ENCODE measurements at regions not wholly inside any gene's neighbourhood (a gene's known extent, or its start where the extent isn't known, plus 50 kb on each side); places are given as distances from the start of the nearest gene placed in this dataset.

DNA sequence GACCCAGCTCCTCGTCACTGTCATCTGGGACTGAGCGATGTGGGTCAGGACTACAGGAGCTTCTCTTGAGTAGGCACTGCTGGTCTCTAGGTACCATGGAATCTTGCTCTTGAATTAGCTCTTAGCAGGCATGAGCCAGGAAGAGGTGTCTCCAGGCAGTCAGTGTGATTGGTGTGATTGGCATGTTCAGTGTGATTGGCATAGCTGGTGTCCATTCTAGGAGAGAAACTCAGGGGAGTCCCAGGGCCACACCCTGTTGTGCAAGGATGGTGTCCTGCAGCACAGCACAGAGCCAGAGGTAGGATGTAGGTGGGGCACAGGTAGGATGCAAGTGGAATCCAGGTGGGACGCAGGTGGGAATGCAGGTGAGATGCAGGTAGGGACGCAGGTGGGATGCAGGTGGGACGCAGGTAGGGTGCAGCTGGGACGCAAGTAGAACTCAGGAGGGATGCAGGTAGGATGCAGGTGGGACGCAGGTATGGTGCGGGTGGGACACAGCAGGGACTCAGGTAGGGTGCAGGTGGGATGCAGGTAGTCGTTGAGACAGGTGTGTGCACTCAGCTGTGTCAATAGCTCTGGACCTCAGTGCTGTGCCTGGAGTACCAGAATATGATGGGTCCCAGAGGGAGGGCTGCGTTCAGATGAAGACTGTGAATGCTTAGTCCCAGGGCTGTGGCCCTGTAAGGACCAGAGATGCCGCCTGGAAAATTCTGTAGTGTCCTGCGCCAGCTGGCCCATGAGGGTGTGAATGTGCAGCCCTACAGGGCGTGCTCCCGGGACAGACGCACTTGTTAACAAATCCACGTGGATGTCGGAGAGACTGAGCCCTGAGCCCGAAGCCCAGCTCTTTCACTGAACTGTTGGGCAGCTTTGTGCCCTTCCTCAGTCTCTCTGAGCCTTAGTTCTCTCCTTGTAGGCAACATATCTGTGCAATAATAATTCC, 248.2 kb upstream of the PITRM1 start:
- DNase-seq, result no peak

DNA sequence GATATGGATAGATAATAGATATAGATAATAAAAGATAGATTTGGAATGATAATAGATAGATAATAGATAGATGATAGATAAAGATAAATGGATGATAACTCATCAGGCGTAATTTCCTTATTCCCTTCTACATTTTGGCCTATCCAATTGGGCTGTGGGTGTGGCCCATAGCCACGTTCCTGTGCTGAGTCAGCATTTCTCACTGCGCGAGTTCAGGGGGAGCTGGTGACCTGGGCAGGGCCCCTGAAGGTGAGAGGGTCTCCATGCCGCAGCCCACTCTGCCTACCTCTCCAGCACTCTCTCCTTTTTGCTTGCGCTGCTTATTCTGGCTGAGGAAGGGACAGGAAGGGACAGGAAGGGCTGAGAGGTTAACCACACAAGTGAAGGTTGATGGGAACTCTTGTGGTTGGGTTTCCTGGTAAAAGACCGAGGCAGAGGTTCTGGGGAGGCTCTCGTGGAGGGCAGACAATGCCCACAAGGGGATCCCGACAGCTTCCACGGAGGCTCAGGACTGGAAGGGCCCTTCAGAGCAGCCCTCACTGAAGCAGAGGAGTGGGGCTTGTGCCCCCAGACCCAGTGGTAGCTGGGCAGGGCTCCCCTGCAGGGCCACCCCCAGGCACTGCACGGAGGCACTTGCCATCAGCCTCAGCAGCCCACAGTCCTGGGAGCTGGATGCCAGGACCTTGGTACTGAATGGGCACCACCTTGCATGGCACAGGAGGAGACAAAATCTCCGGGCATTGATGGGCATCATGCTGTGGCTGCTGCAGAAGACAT, 247.3 kb upstream of the PITRM1 start:
- no peak for DNase-seq

DNA sequence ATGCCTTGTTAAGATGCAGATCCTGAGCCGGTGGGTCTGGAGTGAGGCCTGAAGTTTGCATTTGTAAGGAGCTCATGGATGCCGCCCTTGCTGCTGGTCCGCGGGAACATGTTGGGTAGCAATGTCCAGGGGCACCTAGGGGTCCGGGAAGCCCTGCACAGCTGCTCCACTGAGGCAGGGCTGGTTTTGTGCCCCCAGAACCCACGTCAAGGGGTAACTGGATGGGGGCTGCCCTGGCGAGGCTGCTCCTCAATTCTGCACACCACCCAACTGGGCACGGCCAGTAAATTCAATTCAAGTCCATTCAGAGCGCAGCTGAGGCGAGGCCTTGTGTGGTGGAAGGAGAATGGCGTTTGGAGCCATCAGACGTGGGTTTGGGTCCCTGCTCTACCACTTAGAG, 246.3 kb upstream of the PITRM1 start:
- DNase-seq, result no peak

DNA sequence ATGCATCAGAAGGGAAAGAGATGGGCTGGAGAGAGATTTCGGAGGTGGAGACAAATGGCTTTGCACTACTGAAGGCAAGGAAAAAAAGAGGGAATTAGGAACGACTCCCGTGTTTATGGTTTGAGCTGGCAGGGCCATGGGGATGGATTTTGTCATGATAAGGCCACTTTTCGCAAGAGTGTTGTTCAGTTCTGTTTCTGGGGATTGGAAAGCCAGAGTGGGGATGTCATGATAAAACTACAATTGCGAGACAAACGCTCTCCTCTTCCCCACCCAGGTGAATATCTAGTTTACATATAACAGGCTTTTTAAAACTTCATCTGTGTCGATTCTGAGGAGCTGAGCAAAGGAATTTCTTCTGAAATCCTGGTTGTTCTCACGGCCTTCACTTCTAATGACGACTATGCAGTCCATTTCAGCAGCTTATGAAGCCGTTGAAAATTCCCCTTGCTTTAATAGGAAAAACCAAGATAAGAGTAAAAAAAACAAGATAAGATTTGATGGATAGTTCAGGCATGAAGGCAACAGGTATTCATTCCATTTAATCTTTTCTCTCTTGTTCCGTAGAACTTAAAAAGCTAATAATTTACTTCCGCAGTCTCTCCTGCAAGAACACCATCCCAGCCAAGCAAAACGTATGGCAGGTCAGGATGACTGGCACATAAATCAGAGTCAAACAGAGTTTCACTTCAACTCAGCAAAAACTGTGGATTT, 245.6 kb upstream of the PITRM1 start:
- no peak for DNase-seq

DNA sequence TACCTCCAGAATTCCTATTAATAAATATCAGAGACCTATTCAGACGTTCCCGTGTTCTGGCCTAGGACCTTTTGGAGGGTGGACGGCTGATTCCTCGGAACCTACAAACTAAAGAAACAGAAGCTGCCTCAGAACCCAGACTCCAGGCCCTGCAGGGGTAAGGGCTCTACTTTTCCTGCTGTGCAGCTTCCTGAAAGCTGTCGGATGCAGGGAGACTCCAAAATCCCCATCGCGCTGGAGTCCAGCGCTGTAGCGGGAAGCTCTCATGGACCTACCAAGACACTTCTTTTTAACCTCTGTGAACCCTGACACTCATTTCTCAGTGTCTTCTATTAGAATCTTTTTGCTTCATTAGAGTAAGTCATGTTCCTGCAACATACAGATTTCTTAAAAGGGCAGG, 244.5 kb upstream of the PITRM1 start:
- no peak for DNase-seq

DNA sequence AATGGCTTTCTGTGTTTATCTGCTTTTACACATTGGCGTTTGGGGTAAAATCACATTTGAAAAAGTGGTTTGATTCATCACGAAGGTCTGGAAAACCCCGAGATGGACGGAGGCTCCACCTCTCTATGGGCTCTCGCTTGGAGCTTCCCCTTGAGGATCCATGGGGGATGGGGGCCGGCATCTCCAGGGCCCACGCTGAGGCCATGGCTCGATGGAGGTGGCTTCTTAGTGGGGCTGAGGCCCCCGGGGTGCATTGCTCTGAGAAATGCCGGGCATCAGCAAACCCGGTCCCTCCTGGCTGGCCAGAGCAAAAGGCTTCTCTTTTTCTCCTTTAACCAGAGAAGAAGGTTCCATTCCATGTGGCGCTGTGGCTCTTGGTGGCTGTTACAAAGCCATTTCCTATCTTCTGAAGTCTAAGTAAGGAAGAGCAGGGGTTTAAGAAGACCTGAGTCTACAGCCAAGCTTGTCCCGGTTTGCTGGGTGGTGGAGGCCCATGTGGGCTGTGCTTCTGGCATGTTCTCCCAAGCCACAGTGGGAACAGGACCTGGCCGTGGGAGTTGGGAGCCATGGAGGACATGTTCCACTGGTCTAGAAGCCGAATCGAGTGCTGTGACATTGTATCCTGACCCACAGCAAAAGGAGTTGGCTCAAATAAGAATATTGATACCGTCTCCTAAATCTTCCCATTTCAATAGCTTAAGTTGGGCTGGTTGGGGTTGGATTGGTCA, 243.5 kb upstream of the PITRM1 start:
- no peak for DNase-seq

DNA sequence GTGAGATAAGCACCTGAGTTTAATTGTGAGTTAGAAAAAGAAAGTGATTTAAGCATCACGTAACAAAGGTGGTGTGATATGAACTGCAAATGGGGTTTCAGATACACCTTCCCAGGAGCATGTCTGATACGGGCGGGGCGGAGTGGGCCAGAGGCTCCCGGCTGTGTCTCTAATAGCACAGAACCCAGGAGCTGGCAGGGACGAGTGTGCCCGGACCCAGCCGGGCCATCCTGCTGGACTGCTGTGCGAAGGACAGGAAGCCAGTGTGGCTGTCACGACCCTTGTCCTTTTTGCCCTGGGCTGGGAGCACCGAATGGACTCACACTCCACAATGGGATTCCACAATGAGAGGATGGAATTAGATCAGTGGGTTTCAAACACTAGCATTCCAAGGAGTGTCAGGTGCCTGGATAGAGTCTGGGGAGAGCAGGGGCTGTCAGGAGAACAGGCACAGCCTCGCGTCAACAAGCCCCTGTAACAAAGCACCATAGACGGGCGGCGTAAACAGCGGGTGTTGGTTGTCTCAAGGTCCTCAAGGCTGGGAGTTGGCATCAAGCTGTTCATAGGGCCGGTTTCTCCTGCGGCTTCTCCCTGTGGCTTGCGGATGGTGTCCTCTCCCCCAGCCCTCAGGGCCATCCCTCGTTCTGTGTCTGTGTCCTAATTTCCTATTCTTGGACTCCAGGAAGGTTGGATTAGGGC, 242.6 kb upstream of the PITRM1 start:
- DNase-seq, result no peak

DNA sequence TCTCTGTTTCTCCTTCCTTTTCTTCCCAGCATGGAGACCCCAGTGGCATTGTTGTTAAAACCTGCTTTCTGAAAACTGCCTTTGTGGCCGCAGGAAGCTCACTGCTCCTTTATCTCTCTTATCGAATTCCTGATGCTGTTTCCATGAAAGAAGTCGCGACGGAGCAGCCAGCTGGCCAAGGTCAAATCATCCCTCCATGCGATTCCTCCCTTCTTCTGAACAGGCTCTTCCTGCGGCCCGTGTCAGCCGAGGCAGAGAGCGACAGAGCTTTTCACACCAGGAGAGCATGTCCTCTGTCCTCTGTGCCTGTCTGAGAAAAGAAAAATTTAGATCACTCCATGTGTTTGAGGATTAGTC, 242.1 kb upstream of the PITRM1 start:
- no peak for DNase-seq

DNA sequence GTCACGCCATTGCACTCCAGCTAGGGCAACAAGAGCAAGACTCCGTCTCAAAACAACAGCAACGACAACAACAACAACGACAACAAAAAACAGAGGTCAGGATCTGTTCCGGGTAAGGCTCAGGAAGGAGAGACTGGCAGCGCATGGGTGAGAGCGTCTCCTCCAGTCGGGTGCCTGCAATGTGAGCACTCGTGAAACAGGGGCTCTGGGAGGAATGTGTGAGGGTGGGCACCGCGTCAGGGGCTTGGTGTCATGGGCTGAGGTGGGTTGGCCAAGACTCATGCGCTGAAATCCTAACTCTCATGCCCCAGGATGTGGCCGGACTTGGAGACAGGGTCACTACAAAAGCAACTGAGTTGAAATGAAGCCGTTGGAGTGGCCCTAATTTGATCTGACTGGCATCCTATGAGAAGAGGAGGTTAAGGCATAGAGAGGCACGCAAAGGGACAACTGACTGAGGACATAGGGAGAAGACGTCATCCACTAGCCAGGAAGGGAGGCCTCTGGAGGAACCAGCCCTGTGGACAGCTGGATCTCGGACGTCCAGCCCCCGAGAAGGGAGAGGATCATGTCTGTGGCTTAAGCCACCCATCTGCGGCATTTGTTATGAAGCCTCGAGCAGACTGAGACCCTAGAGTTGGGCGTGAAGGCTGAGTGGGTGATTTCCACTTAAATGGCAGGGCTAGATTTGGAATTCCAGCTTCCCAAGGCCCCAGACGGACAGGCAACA, 241.5 kb upstream of the PITRM1 start:
- no peak for DNase-seq

DNA sequence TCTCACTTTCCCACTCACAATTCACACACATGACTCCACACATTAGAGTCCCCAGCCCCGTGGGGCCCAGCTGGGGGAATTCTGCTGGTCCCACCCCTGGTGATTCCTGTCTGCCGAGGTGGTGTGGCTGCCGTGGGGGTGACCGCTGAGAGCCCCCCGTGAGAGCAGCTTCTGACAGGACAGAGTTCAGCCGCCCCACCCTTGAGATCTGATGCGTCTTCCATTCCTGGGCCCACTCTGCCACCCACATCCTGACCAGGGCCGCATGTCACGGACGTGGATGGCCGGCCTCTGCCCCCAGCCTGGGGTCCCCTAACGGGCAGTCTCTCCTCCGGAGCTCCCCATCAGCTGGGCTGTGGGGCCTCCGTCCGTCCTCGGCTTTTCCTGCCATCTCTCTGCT, 240.1 kb upstream of the PITRM1 start:
- DNase-seq, result no peak

DNA sequence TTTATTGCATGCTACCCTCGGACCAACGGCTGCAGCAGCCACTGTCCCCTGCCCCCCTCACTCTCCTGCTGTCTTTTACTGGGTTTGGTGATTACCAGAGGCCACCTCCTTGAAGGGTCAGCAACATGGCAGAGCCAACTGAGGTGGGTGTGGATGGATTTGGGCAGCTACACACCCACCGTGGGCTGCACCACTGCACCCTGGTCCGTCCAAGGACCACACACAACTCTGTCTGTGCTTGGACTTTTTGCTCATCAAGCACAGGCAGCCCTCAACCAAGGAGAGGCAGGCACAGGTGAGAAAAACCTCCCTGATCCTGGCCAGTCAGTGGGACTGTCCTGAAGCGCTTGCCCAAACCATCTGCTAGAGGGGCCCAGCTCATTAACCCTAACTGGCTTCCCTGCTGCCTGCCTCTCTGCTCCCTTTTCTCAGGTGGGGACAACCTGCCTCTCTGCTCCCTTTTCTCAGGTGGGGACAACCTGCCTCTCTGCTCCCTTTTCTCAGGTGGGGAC, 239.5 kb upstream of the PITRM1 start:
- no peak for DNase-seq

DNA sequence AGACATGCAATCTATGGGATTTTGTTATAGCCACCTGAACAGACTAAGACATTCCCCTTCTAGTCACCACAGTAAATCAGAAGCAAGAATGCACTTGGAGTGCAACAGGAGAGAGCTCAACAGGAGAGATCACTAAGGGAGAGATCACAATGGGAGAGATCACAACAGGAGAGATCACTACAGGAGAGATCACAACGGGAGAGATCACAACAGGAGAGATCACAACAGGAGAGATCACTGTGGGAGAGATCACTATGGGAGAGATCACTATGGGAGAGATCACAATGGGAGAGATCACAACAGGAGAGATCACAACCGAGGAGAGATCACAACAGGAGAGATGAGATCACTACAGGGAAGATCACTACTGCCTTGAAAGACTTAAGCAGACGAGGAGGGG, 238.5 kb upstream of the PITRM1 start:
- no peak for DNase-seq

DNA sequence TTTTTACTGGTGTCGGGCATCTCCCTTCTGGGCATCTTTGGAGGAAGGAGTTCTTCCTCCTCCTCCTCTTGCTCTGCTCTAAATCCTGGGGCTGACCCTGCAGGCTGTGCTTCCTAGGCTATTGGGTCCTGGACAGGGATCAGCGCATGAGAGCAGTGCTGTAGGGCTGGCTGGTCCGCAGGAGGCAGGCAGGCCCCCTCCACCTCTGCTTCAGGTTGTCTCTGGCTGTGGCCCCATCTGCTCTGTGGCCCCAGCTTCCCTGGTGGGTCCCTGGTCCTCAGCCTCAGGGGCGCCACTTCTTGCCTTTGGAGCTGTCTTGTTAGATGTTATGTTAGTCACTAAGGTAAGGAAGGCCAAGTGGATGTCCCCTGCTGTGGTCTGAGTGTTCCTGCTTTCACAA, 237.3 kb upstream of the PITRM1 start:
- DNase-seq, result no peak

DNA sequence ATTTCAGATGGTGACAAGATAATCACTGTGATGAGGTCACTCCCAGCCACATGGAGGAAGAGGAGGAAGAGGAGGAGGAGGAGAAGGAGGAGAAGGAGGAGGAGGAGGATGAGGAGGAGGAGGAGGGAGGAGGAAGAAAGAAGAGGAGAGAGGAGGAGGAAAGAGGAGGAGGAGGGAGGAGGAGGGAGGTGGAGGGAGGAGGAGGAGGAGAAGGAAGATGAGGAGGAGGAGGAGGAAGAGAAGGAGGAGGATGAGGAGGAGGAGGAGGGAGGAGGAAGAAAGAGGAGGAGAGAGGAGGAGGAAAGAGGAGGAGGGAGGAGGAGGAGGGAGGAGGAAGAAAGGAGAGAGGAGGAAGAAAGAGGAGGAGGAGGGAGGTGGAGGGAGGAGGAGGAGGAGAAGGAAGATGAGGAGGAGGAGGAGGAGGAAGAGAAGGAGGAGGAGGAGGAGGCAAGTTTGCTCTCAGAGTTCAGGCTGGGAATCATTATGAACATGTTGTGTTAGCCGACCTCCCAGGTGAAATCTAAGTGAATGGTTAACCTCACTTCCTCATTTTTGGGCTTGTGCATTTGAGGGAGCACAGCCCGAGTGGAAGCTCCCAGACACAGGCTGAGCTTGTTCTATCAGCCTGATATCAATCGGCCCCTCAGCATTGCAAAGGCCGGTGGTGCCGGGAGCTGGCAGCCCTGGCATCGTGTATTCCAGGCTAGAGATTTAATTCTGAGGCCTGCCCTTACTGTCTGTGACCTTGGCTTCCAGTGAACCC, 236.2 kb upstream of the PITRM1 start:
- no peak for DNase-seq

DNA sequence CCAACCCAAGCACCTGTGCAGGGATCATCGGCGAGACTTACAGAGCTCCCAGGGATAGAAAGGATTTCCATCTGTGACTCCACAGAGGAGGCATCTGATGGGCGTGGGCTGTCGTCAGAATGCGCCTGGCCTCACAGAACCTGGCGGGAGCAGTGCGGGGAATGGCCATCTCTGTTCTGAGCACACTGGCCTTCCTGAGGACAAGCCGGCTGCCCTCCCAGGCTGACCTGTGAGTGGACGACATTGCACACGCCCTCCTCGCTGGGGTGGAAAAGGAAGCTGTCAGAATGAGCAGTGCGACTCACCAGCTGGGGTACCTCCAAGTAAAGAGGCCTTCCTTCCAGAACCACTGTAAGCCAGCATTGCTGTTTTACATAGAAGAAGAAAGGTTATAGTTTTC, 234.6 kb upstream of the PITRM1 start:
- DNase-seq, result no peak

DNA sequence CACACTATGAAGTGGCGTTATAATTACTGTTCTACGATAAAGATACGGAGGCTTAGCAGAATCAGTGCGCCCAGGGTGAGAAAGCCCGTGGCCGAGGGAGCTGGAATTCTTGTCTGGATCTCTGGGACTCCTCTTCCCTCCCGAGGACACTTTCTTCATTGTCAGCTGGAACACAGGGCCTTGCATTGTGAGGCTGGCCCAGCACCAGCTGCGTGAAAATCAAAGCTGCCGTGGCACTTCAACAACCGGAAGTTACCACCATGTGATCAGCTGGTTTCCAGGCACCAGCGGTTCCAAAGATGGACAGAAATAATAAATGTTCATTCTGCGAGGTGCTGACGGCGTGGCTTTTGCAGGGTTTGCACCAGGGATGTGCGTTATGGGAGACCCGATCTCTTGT, 234.0 kb upstream of the PITRM1 start:
- no peak for DNase-seq

DNA sequence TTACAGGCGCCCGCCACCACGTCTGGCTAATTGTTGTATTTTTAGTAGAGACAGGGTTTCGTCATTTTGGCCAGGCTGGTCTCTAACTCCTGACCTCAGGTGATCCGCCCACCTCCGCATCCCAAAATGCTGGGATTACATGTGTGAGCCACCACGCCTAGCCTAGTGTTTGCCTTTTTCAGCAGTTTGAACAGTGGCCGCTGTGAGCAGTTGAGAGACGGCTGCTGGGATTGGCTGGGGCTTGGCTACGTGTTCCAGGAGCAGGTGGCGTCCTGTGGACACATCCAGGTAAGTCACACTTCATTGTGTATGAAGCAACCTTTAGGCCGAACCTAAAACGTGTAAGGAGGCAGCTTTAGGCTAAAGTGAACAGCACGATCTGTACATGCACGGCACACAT, 231.8 kb upstream of the PITRM1 start:
- DNase-seq, result no peak

DNA sequence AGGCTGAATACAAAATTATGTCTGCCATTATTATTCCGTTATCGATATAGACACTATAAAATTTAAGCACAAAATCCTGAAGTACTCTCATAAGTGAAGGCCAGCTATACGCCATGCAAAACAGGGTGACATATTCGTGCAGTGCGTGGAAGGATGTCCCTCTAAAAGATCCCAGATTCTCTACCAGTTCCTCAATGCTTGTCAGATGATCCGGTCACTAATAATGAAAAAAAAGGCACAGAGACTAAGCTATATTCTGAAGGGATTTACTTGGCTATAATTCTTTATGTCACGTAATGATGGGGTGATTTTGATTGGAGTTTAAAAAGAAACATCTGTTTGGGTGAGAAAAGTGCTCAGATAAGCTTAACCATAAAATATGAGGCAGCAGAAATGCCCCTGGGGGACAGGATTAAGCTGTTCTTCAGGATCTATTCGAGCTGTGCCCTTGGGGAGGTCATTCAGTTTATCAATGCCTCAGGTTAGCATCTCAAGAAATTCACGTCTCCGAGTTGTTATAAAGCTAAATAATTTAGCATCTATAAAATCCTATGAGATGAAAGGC, 229.7 kb upstream of the PITRM1 start:
- no peak for DNase-seq

DNA sequence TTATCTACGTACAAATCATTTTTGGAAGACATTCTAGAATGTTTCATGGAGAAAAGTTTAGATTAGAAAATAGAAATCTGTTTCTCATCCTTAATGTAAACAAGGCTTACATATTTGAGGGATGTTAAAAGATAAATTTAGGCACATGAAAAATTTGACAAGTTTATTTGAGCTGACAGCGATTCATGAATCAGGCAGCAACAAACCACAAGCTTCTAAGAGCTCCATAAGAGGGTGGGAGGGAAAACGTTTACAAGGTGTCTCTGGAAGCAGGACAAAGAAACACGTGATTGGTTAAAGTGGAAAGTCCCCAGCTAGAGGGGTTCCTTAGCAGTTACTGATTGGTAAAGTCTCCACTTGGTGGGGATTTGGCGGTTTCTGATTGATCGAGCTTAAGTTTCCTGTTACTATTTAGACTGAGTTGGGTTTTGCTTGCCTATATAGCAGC, 228.9 kb upstream of the PITRM1 start:
- no peak for DNase-seq

DNA sequence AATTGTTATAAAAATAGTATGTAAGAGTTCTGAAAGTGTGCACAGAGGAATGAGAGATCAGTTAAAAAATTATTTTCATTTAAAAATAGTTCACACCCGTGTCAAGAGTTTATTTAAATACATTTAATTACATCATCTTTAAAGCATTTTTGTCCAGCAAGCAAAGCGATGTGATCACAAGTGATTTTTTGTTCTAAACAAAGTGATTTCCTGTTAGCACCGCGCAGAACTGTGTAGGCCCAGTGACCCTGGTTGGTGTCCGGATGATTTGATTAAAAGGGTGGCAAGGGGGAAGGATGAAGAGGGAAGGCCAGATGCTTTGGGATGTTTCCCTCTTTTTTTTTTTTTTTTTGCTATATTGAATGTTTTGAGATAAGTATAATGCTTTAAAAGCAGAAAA, 227.8 kb upstream of the PITRM1 start:
- no peak for DNase-seq
